GM18508 (cell line): ENCODE measurements at regions not wholly inside any gene's neighbourhood (a gene's known extent, or its start where the extent isn't known, plus 50 kb on each side); places are given as distances from the start of the nearest gene placed in this dataset.

Experiments used
- ATAC-seq: cut with Tn5 transposase; IDR thresholded peaks from one replicate; pipeline ENCODE4 v1.9.1; 2021; ENCODE audit warnings: moderate number of reproducible peaks; ENCODE audit not compliant: insufficient read depth, unreplicated experiment

DNA sequence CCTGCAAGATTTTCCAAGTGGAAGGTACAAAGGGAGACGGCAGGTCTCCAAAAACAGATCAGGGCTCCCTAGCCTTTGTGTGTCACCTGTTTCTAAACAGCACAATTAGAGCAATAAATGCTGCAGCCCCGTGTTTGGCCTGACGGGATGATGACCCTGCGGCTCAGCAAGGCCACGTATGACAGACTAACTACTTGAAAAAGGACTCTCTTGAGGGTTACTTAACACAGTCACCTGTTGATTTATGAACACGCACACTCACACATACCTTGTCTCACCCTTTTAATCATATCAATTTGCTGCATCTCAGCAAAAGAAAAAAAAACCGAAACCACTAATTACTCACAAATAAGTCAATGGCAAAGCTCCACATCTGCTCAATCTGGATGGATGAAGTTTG is 199.6 kb upstream of the GAS1 start:
- ATAC-seq, result no peak

GRCh38 chr9:87147839-87148238 is 200.5 kb upstream of the GAS1 start:
- ATAC-seq, result no peak

DNA sequence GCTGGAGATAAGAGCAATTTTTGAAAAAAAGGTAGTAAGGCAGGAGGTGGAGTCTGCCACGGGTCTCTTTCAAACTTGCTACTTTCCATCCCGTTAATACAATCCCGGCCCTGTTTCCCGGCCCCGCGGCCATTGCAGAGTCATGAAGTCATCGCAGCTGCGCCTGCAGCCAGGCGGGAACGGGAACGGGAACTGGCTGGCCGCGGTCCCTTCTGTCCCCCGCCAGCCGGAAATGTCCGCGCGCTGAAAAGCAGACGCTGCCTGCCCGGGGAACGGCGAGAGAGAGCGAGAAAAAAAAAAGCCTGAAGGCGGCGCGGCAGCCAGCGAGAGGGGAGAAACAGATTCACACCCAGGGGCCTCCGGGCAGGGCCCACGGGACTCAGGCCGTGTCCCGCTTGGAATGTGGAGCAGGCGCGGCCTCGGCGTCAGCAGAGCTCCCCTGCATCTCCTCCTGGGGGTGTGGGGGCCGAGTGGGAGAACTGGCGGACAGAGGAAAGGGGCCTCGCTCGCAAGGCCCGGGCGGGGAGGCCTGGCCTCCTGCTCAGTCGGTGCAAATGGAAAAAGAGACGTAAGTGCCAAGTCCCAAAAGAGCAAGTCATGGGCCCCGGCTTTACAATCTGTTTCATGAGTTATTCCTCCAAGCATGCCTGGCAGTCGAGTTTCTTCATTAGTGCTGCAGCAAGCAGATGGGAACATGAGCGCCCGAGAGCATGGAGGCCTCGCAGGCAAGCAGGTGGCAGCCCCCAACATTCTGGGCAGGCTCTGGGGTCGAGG is 201.2 kb upstream of the GAS1 start:
- no peak for ATAC-seq

- ATAC-seq, result no peak
Observed at GRCh38 chr9:87149799-87150198, 202.5 kb upstream of the GAS1 start.

DNA sequence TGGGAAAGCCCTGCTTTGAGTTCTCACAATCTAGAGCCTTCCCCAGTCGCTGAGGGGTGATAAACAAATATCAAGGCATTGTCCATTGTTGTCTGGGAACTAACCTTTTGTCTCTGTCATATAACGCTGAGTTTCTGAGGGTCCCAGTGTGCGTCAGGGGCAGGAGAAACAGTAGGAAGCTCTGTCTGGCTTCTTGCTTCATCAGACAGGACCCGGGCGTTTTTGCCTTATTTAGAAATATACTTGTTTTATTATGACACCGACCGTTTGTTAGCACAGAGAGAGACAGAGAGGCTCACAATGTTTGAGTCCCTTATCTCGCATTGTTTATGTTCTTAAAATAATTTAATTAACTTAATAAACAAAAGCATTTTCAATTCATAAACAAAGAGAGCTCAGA is 204.9 kb upstream of the GAS1 start:
- no peak for ATAC-seq

DNA sequence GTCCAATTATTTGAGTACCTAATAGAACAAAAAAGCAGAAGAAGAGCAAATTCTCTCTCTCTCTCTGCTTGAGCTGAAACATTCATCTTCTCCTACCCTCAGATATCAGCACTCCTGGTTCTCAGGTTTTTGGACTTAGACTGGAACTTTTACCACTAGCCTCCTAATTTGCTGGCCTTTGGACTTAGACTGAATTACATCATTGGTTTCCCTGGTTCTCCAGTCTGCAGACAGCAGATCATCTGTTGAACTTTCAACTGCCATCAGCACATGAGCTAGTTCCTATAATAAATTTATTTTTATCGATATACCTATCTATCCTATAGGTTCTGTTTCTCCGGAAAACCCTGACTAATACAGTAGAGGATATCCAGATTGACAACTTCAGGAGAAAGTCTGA is 208.9 kb upstream of the GAS1 start:
- ATAC-seq, result no peak

DNA sequence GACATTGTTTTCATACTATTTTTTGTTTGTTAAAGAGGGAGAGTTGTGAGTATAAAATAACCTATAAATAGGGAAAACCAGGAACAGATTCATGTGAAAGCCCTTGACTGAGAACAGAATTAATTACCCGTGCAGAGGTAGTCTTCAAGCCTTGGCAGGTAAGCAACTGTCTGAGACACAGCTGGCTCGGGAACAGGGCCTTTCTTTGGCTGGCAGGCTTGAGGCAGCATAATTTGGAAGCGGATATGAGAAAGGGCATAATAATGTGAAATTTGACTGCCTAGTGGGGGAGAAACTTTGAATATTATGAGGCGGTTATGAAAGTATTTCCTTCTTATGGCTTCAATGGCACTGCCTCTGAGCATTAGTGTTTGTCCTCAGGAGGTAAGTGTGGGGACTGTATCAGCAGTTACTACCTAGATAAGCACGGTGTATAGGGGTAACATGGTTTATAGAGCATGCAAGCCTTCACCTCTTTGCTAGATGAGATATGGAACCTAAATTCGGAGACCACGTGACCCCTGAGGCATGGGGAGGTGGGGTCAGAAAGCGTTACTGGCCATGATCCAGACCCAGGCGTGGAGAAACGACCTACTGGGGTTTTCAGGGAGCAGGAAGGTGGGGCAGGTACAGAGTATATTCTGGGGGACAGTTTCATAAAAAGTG is 210.2 kb upstream of the GAS1 start:
- ATAC-seq, result no peak

DNA sequence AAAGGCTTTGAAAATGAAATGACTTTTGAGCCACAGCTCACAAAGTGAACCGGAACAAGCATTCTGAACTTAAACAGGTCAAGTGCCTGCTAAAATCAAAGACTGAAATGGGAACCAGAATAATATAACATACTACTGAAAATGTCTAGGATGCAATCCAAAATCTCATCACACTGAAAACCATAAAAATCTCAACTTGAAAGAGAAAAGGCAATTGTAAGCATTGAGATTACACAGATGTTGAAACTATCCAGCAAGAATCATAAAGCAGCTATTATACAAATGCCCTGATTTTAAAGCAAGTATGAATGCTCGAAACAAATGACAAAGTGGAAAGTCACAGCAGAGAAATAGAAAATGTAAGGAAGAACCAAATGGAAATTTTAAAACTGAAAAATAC is 211.5 kb upstream of the GAS1 start:
- ATAC-seq, result no peak

- ATAC-seq, result no peak
Observed at GRCh38 chr9:87160148-87161102, 213.1 kb upstream of the GAS1 start.

DNA sequence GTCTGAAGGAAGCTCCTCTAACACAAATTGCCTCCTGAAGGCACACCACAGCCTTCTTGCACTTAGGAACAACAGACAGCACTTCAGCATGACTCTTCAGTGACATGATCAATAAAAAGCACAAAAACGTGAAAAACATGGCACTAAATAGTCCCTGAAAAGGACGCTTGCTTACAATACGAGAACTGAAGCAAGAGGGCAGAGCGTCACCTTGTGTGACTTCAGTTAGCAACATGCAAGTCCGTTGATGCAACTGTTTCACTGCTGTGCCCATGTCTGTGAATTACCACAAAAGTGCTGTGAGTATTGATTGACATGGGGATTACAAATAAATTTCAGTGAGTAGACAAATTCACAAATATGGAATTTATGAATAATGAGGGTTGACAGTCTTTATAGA is 219.9 kb upstream of the GAS1 start:
- ATAC-seq, result no peak

GRCh38 chr9:87167582-87167981 is 220.3 kb upstream of the GAS1 start:
- no peak for ATAC-seq

GRCh38 chr9:87178302-87178701 is 231.0 kb upstream of the GAS1 start:
- no peak for ATAC-seq

DNA sequence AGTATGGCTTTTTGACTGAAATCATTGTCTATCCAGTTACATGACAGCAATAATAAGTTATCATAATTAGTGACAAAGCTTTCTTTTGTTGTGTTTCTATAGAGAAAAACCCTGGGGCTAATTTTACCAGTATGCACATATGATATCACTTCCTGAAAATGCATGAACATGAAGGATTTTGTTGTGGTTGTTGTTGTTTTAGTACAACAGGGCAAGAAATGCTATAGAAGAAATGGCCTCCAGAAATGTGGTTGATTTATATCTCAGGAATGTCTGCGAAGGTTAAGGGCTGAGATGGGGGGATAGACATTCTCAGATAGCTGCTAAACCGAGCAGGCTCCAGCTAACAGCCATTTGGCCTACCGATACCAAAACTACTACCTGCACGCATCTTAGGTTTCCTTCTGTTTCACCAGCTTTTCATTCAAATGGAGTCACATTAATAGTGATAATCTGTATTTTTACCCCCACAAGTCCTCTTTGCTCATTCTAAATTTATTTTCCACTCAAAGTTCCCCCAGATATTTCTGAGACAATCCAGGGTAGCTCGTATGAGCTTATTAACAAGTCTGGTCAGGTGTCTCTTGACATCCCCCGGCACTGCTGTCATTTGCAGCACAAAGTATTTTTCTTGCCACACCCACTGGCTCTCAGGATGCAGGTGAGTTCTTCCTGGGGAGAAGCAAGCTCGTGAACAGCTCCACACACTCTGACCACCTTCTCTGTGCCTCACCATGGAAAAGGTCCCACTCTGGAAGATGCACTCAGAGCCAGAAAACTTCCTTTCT is 232.4 kb upstream of the GAS1 start:
- ATAC-seq, result no peak

DNA sequence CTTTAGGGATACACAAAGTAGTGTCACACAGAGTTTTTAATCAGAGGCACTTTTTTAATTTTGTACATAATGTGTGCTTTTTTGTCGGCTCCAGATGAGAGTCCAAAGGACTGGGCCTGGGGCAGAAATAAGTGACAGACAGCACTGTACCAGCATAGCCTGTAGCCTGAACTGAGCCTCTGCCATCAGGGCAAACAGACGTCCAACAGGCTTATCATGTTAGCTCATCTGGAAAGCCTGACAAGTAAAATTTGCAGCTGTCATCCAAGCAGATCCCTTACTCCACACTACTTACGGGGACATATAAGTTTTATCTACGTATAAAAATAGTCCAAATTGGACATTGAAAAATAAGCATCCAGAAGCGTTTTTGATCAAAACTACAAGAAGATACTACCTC is 233.1 kb upstream of the GAS1 start:
- no peak for ATAC-seq

GRCh38 chr9:87180841-87181240 is 233.5 kb upstream of the GAS1 start:
- no peak for ATAC-seq

- no peak for ATAC-seq
Observed at GRCh38 chr9:87181670-87182069, 234.4 kb upstream of the GAS1 start.

GRCh38 chr9:87184956-87185642 is 237.8 kb upstream of the GAS1 start:
- ATAC-seq, result no peak

GRCh38 chr9:87187656-87188055 is 240.3 kb upstream of the GAS1 start:
- ATAC-seq, result no peak

- ATAC-seq, result no peak
Observed at GRCh38 chr9:87189006-87189405, 241.7 kb upstream of the GAS1 start.

DNA sequence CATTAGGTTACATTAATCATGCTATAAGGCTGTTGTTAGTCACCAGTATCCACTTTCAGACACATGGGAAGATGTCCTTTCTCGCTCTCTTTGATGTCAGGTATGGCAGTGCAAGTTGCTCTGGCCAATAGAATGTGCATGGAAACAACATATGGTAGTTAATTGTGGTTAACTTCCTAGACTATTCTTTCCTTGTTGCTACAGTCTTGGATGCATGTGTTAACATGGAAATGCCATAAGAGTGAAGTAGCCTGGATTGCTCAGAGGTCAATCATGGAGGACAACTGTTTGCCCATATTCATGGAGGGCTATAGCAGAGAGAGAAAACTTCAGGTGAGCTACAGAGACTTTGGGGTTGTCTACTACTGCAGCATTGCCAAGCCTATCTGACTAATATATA is 245.8 kb upstream of the GAS1 start:
- no peak for ATAC-seq
